Fibroblast of pulmonary artery (primary cell): ENCODE measurements at regions not wholly inside any gene's neighbourhood (a gene's known extent, or its start where the extent isn't known, plus 50 kb on each side); places are given as distances from the start of the nearest gene placed in this dataset.
A peak's percentile ranks its signal among the peaks of the same experiment; 100 is the strongest.

Source experiments
- DNase-seq: peaks from one replicate; pipeline ENCODE4 v3.0.0-alpha.2; 2010; ENCODE audit warnings: low read depth
- H3K4me3 ChIP-seq: replicated peaks from 2 replicates; pipeline ENCODE4 v1.5.1; 2011; ENCODE audit warnings: low read depth, mild to moderate bottlenecking, control low read depth, low read length, moderate library complexity
- TF ChIP-seq, protein P1 (sequence below): IDR thresholded peaks from 2 replicates; pipeline ENCODE4 v1.5.1; 2011; ENCODE audit warnings: mild to moderate bottlenecking, control low read depth, low read length, inconsistent platforms; ENCODE audit errors: missing control alignments

DNA sequence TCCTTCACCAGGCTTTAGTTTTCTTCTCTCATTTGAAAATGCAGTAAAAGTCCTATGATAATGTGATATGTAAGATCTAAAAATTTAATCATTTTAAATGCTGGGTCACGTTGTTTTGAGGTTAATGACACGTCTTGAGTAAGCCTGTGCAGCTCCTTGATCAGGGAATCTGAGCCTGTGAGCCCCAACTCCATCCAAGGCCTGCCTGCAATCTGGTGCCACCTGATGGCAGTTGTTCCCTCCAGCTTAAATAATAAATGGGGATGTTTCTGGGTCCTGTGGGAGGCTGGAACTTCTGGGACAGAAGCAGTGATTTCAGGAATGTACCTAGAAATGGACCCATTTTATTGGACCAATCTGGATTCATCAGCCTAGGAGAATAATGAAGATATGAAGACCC is 455.4 kb upstream of the ADGRL3 start:
- no peak overlapping the region for H3K4me3 ChIP-seq
- TF ChIP-seq, protein P1, sequence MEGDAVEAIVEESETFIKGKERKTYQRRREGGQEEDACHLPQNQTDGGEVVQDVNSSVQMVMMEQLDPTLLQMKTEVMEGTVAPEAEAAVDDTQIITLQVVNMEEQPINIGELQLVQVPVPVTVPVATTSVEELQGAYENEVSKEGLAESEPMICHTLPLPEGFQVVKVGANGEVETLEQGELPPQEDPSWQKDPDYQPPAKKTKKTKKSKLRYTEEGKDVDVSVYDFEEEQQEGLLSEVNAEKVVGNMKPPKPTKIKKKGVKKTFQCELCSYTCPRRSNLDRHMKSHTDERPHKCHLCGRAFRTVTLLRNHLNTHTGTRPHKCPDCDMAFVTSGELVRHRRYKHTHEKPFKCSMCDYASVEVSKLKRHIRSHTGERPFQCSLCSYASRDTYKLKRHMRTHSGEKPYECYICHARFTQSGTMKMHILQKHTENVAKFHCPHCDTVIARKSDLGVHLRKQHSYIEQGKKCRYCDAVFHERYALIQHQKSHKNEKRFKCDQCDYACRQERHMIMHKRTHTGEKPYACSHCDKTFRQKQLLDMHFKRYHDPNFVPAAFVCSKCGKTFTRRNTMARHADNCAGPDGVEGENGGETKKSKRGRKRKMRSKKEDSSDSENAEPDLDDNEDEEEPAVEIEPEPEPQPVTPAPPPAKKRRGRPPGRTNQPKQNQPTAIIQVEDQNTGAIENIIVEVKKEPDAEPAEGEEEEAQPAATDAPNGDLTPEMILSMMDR, result peak; percentile 6
- no peak for DNase-seq

- no peak overlapping the region for H3K4me3 ChIP-seq
- no peak for DNase-seq
- TF ChIP-seq, protein P1, result no peak
Measured at GRCh38 chr4:60745800-60746571, 454.1 kb upstream of the ADGRL3 start.

DNA sequence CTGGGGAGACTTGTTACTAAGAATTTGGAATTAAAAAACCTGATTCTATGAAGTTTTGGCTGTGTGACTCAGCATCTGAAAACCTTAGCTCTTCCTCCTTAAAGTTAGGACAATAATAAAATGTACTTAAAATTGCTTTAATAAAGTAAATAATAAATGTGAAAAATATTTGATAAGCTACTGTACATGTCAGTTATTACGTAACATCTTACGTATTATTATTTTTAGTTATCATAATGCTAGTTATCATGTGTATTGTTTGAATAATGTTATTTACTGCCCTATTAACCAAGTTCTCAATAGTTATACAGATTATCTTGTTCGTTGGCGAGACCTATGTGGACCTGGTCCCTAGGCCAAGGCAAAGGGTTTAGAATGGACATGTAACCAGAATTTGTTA is 449.2 kb upstream of the ADGRL3 start:
- H3K4me3 ChIP-seq, result no peak overlapping the region
- DNase-seq, result no peak
- TF ChIP-seq, protein P1, result no peak

GRCh38 chr4:60757986-60758680 is 442.0 kb upstream of the ADGRL3 start:
- no peak overlapping the region for H3K4me3 ChIP-seq
- DNase-seq, result peak; percentile 30
- TF ChIP-seq, protein P1, result no peak

- TF ChIP-seq, protein P1, result peak; percentile 34
- DNase-seq, result no peak
- H3K4me3 ChIP-seq, result no peak overlapping the region
Measured at GRCh38 chr4:60759518-60760245, 440.4 kb upstream of the ADGRL3 start.

DNA sequence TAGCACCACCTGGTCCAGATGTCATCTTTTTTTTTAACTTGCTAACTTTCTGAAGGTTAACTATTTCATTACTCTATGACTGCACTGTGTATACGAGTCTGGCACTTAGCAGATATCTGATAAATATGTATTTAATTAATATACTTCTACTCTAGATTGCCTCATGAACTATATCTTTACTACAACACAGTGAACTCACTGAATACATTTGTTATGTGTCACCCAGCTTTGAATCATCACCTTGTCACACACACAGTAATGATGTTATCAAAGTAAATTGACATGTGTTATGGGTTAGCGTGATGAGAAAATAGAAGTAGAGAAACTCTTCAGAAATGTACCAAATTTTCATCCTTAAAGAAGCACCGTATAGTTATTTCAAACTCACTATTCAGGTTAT is 419.3 kb upstream of the ADGRL3 start:
- no peak overlapping the region for H3K4me3 ChIP-seq
- no peak for DNase-seq
- TF ChIP-seq, protein P1, result no peak
